ENCODE measurements at regions not wholly inside any gene's neighbourhood (a gene's known extent, or its start where the extent isn't known, plus 50 kb on each side); places are given as distances from the start of the nearest gene placed in this dataset.

GRCh38 chr2:8559805-8560204, 122.1 kb upstream of the ID2 start:
- in situ Hi-C loops (cut with MboI), result no loop called here
- intact Hi-C loops (cut with micrococcal nuclease), result no loop called here
- Histone ChIP-seq H3K4me2 (ENCODE audit: insufficient read depth, low read length) (no peak overlapping the region), H3K4me1 (replicated peaks in 1 of 2; ENCODE audit: control insufficient read depth in 2 of 2, insufficient read depth in 2 of 2, low read length in 2 of 2) (no peaks in the 10 kb centered on the region), H3K79me2 (ENCODE audit: control insufficient read depth, insufficient read depth, low read length) (no peaks in the 10 kb centered on the region), H2AFZ (ENCODE audit: low read depth, low read length) (no peak overlapping the region), H4K20me1 (replicated peaks; ENCODE audit: control insufficient read depth, insufficient read depth, low read length) (no peaks in the 10 kb centered on the region), H3K36me3 (ENCODE audit: control insufficient read depth, insufficient read depth, low read length) (no peaks in the 10 kb centered on the region), H3K9ac (ENCODE audit: insufficient read depth in 1 of 2, low read depth in 2 of 2, low read length in 2 of 2) (no peak overlapping the region), H3K4me3 (no peak overlapping the region), H3K9me3 (replicated peaks; ENCODE audit: control insufficient read depth, insufficient read depth, low read depth, low read length) (0 out of 2 replicates have a peak, but pooled peaks cover 2% of the 10 kb centered on the region), H3K27ac (ENCODE audit: extremely low read depth, low read depth, low read length) (no peak overlapping the region), H3K27me3 (ENCODE audit: control insufficient read depth in 2 of 2, insufficient read depth in 2 of 2, low read length in 2 of 2) (peaks cover 2 to 12% of the 10 kb centered on the region in 2 experiments; a peak in 2 of 5 replicates), H3K9me1 (ENCODE audit: control insufficient read depth, insufficient read depth, low read length) (no peaks in the 10 kb centered on the region)
- ChIA-PET CTCF (ENCODE audit: low intra/inter-chr PET ratio) (no interaction called here), POLR2A (interaction anchor here (0.6 to 1.6 kb wide), 3 partner anchors 18 to 81 kb away, joined by 3 to 4 read pairs (median 3); no protein-coding TSS in a partner anchor)
- TF ChIP-seq OTX1 (CRISPR knock-in tag; IDR thresholded peaks at IDR 0.05) (no peak), DIDO1 (tag; IDR thresholded peaks at IDR 0.05; ENCODE audit: low read depth) (no peak), XRCC4 (IDR thresholded peaks at IDR 0.05; ENCODE audit: extremely low read depth, insufficient read depth, insufficient read length) (no peak), ID3 (CRISPR knock-in tag; IDR thresholded peaks at IDR 0.05) (no peak), ID3 (tag; IDR thresholded peaks at IDR 0.05) (no peak), LCOR (CRISPR knock-in tag; IDR thresholded peaks at IDR 0.05) (no peak), CTBP1 (IDR thresholded peaks at IDR 0.05; ENCODE audit: borderline replicate concordance) (no peak), ZBTB43 (CRISPR knock-in tag; IDR thresholded peaks at IDR 0.05) (no peak), ZNF407 (IDR thresholded peaks at IDR 0.05; ENCODE audit: low read depth) (no peak), ELK3 (CRISPR knock-in tag; IDR thresholded peaks at IDR 0.05) (no peak)
- DNase-seq (ENCODE audit: extremely low read depth in 1 of 4, low spot score in 3 of 4) (no peak), ATAC-seq (no peak), FAIRE-seq (no peak)
- no TSS peak for BruUV-seq (replicated peaks)
- 0% methylated on average over 1 of the region's 1 CpG for WGBS (ENCODE audit: insufficient coverage, low coverage, missing lambda C conversion rate)

All from K562 (cell line).